Neural cell (in vitro differentiated cells): ENCODE measurements at regions not wholly inside any gene's neighbourhood (a gene's known extent, or its start where the extent isn't known, plus 50 kb on each side); places are given as distances from the start of the nearest gene placed in this dataset.

Source experiments
- CTCF ChIP-seq: fragments of 450-650 bp; IDR thresholded peaks from 2 replicates; pipeline ENCODE4 v1.5.1; 2014; ENCODE audit warnings: antibody characterized with exemption, mild to moderate bottlenecking, moderate library complexity; ENCODE audit not compliant: poor library complexity, severe bottlenecking
- EP300 ChIP-seq: fragments of 450-650 bp; conservative IDR thresholded peaks from 2 replicates; pipeline ENCODE4 v1.6.1; 2014; ENCODE audit warnings: antibody characterized with exemption, mild to moderate bottlenecking, moderate library complexity; ENCODE audit not compliant: poor library complexity, severe bottlenecking
- POLR2AphosphoS5 ChIP-seq: IDR thresholded peaks from 2 replicates; pipeline ENCODE4 v1.6.1; 2012

- TF ChIP-seq CTCF (no peak), POLR2AphosphoS5 (no peak), EP300 (no peak)
These were observed 184.2 kb upstream of the HDAC4 start for GRCh38 chr2:239584986-239585385.
